ENCODE measurements at regions not wholly inside any gene's neighbourhood (a gene's known extent, or its start where the extent isn't known, plus 50 kb on each side); places are given as distances from the start of the nearest gene placed in this dataset.

DNA sequence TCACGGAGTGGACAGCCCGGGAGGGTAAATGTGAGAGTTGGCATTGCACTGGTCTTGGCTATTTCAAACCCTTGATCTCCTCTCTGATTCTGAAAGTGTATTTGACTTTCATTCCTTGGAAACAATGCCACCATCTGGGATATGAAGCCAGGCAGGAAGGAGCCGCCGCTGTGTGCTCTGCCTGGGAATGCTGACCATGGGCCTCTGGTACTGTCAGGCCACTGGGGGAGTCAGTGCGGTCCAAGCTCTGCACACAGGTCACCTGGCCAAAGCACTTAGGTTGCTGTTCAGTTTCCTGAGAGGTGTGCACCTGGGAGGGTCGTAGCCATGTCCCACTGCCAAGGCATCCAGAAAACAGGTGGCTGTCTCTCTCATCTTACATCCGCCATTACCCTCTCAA, 68.5 kb upstream of the SHH start:
- Histone ChIP-seq H3K9ac (ENCODE audit: low read depth in 1 of 2, low read length in 2 of 2) (no peak overlapping the region), H3K9me3 (ENCODE audit: control insufficient read depth in 4 of 4, low read length in 3 of 4) (no peaks in the 10 kb centered on the region), H3K4me3 (ENCODE audit: low read depth in 1 of 3, low read length in 3 of 3) (no peak overlapping the region), H3K27me3 (ENCODE audit: control insufficient read depth in 4 of 4, insufficient read depth in 4 of 4, low read length in 3 of 4) (no peaks in the 10 kb centered on the region), H3K4me1 (ENCODE audit: control insufficient read depth in 4 of 4, insufficient read depth in 4 of 4, low read length in 3 of 4) (no peaks in the 10 kb centered on the region), H3K27ac (ENCODE audit: low read depth in 1 of 2, low read length in 2 of 2) (no peak overlapping the region), H3K36me3 (ENCODE audit: control insufficient read depth in 4 of 4, insufficient read depth in 3 of 4, low read depth in 1 of 4, low read length in 3 of 4) (no peaks in the 10 kb centered on the region)
- WGBS = 94% methylated on average over 7 of the region's 7 CpGs
- no peak for DNase-seq (ENCODE audit: low spot score)
- TF ChIP-seq ATF3 (IDR thresholded peaks at IDR 0.05) (no peak), RXRA (IDR thresholded peaks at IDR 0.05) (no peak), GABPA (IDR thresholded peaks at IDR 0.05 in 1 of 2, conservative IDR thresholded peaks at IDR 0.05 in 1 of 2) (no peak), EGR1 (IDR thresholded peaks at IDR 0.05; ENCODE audit: low read depth in 2 of 2) (no peak), YY1 (IDR thresholded peaks at IDR 0.05) (no peak)

DNA sequence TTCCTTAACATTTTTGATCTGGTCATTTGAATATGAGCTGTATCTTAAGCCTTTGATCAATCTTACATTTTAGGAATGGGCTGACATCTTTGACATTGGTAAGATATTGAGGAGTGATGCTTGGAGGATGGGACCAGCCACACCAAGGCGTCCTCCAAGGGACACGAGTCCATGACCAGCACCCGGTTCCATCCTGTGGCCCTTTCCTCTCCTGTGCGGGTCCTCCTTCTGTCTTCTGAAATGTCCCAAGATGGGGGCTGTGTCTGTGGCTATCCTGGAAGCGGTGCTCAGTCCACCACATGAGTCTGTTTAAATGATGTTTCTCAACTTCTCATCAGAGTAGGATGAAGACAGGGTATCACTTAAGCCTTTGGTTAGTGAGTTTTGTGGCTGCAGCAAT, 67.3 kb upstream of the SHH start:
- DNase-seq (ENCODE audit: low spot score) = no peak
- WGBS = 93% methylated on average over 5 of the region's 5 CpGs
- Histone ChIP-seq H3K4me3 (ENCODE audit: low read depth in 1 of 3, low read length in 3 of 3) (no peak overlapping the region), H3K36me3 (ENCODE audit: control insufficient read depth in 4 of 4, insufficient read depth in 3 of 4, low read depth in 1 of 4, low read length in 3 of 4) (no peaks in the 10 kb centered on the region), H3K27me3 (ENCODE audit: control insufficient read depth in 4 of 4, insufficient read depth in 4 of 4, low read length in 3 of 4) (no peaks in the 10 kb centered on the region), H3K9ac (ENCODE audit: low read depth in 1 of 2, low read length in 2 of 2) (no peak overlapping the region), H3K9me3 (ENCODE audit: control insufficient read depth in 4 of 4, low read length in 3 of 4) (no peaks in the 10 kb centered on the region), H3K27ac (ENCODE audit: low read depth in 1 of 2, low read length in 2 of 2) (no peak overlapping the region), H3K4me1 (ENCODE audit: control insufficient read depth in 4 of 4, insufficient read depth in 4 of 4, low read length in 3 of 4) (no peaks in the 10 kb centered on the region)
- TF ChIP-seq JUND (IDR thresholded peaks at IDR 0.05) (no peak), HNF4A (conservative IDR thresholded peaks at IDR 0.05) (no peak), RXRA (IDR thresholded peaks at IDR 0.05) (no peak), YY1 (IDR thresholded peaks at IDR 0.05) (no peak), EGR1 (IDR thresholded peaks at IDR 0.05; ENCODE audit: low read depth in 2 of 2) (no peak), FOXA1 (IDR thresholded peaks at IDR 0.05) (no peak), NR2F2 (IDR thresholded peaks at IDR 0.05) (no peak), GABPA (IDR thresholded peaks at IDR 0.05 in 1 of 2, conservative IDR thresholded peaks at IDR 0.05 in 1 of 2) (no peak), CTCF (IDR thresholded peaks at IDR 0.05; ENCODE audit: low read depth, low read length, missing input control) (no peak), SP1 (IDR thresholded peaks at IDR 0.05) (no peak), ATF3 (IDR thresholded peaks at IDR 0.05) (no peak), HNF4G (IDR thresholded peaks at IDR 0.05) (no peak), FOXA2 (IDR thresholded peaks at IDR 0.05) (no peak), RAD21 (IDR thresholded peaks at IDR 0.05) (no peak), TAF1 (conservative IDR thresholded peaks at IDR 0.05) (no peak), ZBTB33 (IDR thresholded peaks at IDR 0.05) (no peak)
- TF ChIP-seq, protein P1, sequence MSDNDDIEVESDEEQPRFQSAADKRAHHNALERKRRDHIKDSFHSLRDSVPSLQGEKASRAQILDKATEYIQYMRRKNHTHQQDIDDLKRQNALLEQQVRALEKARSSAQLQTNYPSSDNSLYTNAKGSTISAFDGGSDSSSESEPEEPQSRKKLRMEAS (IDR thresholded peaks at IDR 0.05) = no peak
- TF ChIP-seq, protein P2, sequence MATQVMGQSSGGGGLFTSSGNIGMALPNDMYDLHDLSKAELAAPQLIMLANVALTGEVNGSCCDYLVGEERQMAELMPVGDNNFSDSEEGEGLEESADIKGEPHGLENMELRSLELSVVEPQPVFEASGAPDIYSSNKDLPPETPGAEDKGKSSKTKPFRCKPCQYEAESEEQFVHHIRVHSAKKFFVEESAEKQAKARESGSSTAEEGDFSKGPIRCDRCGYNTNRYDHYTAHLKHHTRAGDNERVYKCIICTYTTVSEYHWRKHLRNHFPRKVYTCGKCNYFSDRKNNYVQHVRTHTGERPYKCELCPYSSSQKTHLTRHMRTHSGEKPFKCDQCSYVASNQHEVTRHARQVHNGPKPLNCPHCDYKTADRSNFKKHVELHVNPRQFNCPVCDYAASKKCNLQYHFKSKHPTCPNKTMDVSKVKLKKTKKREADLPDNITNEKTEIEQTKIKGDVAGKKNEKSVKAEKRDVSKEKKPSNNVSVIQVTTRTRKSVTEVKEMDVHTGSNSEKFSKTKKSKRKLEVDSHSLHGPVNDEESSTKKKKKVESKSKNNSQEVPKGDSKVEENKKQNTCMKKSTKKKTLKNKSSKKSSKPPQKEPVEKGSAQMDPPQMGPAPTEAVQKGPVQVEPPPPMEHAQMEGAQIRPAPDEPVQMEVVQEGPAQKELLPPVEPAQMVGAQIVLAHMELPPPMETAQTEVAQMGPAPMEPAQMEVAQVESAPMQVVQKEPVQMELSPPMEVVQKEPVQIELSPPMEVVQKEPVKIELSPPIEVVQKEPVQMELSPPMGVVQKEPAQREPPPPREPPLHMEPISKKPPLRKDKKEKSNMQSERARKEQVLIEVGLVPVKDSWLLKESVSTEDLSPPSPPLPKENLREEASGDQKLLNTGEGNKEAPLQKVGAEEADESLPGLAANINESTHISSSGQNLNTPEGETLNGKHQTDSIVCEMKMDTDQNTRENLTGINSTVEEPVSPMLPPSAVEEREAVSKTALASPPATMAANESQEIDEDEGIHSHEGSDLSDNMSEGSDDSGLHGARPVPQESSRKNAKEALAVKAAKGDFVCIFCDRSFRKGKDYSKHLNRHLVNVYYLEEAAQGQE (IDR thresholded peaks at IDR 0.05) = no peak
